ENCODE measurements at regions not wholly inside any gene's neighbourhood (a gene's known extent, or its start where the extent isn't known, plus 50 kb on each side); places are given as distances from the start of the nearest gene placed in this dataset.

- Histone ChIP-seq H3K9me2 (ENCODE audit: insufficient read depth, low read length) (no peaks in the 10 kb centered on the region), H3K27ac (ENCODE audit: low read length) (no peak overlapping the region), H3K4me2 (ENCODE audit: low read length) (no peak overlapping the region), H3F3A (ENCODE audit: insufficient read depth, low read length, poor library complexity, severe bottlenecking) (no peaks in the 10 kb centered on the region), H4K20me1 (ENCODE audit: insufficient read depth) (no peaks in the 10 kb centered on the region), H3K4me3 (ENCODE audit: low read length) (no peak overlapping the region), H3K27me3 (ENCODE audit: insufficient read depth, low read depth, low read length) (no peaks in the 10 kb centered on the region), H2AFZ (ENCODE audit: low read depth, low read length) (no peak overlapping the region), H3K36me3 (ENCODE audit: insufficient read depth, low read length) (no peaks in the 10 kb centered on the region), H3K79me2 (replicated peaks; ENCODE audit: insufficient read depth, low read length) (no peaks in the 10 kb centered on the region), H3K9me3 (ENCODE audit: low read length) (no peaks in the 10 kb centered on the region), H3K9ac (ENCODE audit: low read length) (no peak overlapping the region)
- TF ChIP-seq CTCF (IDR thresholded peaks at IDR 0.05; ENCODE audit: poor library complexity, severe bottlenecking), result no peak
- TF ChIP-seq MXI1 (conservative IDR thresholded peaks at IDR 0.05; ENCODE audit: poor library complexity, severe bottlenecking), result no peak
- no peak for TF ChIP-seq TAF1 (IDR thresholded peaks at IDR 0.05; ENCODE audit: low read depth)
- TF ChIP-seq POLR2AphosphoS5 (IDR thresholded peaks at IDR 0.05), result no peak
- no peak for TF ChIP-seq REST (IDR thresholded peaks at IDR 0.05; ENCODE audit: borderline replicate concordance)
Observed at GRCh38 chr1:221810406-221810805, 68.5 kb upstream of the DUSP10 start.

- TF ChIP-seq EP300 (conservative IDR thresholded peaks at IDR 0.05; ENCODE audit: poor library complexity, severe bottlenecking) (no peak), SMC3 (conservative IDR thresholded peaks at IDR 0.05; ENCODE audit: poor library complexity) (no peak), EZH2 (IDR thresholded peaks at IDR 0.05; ENCODE audit: borderline replicate concordance, insufficient read depth, low read length, poor library complexity, severe bottlenecking) (no peak), CTCF (IDR thresholded peaks at IDR 0.05; ENCODE audit: poor library complexity, severe bottlenecking) (no peak), RAD21 (conservative IDR thresholded peaks at IDR 0.05) (no peak), REST (IDR thresholded peaks at IDR 0.05; ENCODE audit: borderline replicate concordance) (no peak), POLR2AphosphoS5 (IDR thresholded peaks at IDR 0.05) (no peak), TAF1 (IDR thresholded peaks at IDR 0.05; ENCODE audit: low read depth) (no peak), MXI1 (conservative IDR thresholded peaks at IDR 0.05; ENCODE audit: poor library complexity, severe bottlenecking) (no peak)
- H2AFZ ChIP-seq (ENCODE audit: low read depth, low read length), result no peak overlapping the region
Observed at GRCh38 chr1:221809091-221810029, 67.5 kb upstream of the DUSP10 start.

More at GRCh38 chr1:221809091-221810029, 67.5 kb upstream of the DUSP10 start:
- Histone ChIP-seq H3K4me3 (ENCODE audit: low read length) (no peak overlapping the region), H3K9ac (ENCODE audit: low read length) (no peak overlapping the region), H3K9me2 (ENCODE audit: insufficient read depth, low read length) (no peaks in the 10 kb centered on the region), H3K79me2 (replicated peaks; ENCODE audit: insufficient read depth, low read length) (no peaks in the 10 kb centered on the region), H3K27ac (ENCODE audit: low read length) (no peak overlapping the region), H3F3A (ENCODE audit: insufficient read depth, low read length, poor library complexity, severe bottlenecking) (no peaks in the 10 kb centered on the region), H4K20me1 (ENCODE audit: insufficient read depth) (no peaks in the 10 kb centered on the region), H3K27me3 (ENCODE audit: insufficient read depth, low read depth, low read length) (no peaks in the 10 kb centered on the region), H3K4me2 (ENCODE audit: low read length) (no peak overlapping the region), H3K9me3 (ENCODE audit: low read length) (no peaks in the 10 kb centered on the region), H3K36me3 (ENCODE audit: insufficient read depth, low read length) (no peaks in the 10 kb centered on the region)

Measured in neural cell (in vitro differentiated cells).